ENCODE measurements at regions not wholly inside any gene's neighbourhood (a gene's known extent, or its start where the extent isn't known, plus 50 kb on each side); places are given as distances from the start of the nearest gene placed in this dataset.

DNA sequence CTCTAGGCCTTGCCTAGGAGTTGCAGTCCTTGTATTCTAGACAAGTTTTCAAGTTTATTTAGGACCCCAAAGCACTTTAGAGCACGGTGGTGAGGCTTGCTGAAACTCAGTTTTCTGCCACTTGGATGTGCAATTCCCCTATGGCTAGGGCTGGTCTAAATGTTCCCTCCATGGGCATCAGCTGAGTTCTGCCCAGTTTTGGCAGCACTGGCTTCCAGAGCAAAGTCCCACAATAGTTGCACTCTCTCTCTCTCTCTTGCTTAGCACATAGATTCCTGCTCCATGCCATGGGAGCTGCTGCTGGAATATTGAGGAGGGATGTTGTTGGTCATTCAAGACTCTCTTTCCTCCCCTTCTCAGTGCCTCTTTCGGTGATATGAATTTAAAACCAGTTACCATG lies 760.2 kb upstream of the SLC39A10 start:
- no peaks in the 10 kb centered on the region for H3K4me1 Mint-ChIP-seq
- TF ChIP-seq, protein P1, sequence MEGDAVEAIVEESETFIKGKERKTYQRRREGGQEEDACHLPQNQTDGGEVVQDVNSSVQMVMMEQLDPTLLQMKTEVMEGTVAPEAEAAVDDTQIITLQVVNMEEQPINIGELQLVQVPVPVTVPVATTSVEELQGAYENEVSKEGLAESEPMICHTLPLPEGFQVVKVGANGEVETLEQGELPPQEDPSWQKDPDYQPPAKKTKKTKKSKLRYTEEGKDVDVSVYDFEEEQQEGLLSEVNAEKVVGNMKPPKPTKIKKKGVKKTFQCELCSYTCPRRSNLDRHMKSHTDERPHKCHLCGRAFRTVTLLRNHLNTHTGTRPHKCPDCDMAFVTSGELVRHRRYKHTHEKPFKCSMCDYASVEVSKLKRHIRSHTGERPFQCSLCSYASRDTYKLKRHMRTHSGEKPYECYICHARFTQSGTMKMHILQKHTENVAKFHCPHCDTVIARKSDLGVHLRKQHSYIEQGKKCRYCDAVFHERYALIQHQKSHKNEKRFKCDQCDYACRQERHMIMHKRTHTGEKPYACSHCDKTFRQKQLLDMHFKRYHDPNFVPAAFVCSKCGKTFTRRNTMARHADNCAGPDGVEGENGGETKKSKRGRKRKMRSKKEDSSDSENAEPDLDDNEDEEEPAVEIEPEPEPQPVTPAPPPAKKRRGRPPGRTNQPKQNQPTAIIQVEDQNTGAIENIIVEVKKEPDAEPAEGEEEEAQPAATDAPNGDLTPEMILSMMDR (IDR thresholded peaks at IDR 0.05) = no peak
- TF ChIP-seq EZH2 (IDR thresholded peaks at IDR 0.05; ENCODE audit: borderline replicate concordance, insufficient read depth, low read depth, low read length, poor library complexity, severe bottlenecking) = no peak
- no peaks in the 10 kb centered on the region for H3K27me3 ChIP-seq (replicated peaks in 1 of 4; ENCODE audit: control extremely low read depth in 1 of 4, control insufficient read depth in 3 of 4, insufficient read depth in 4 of 4, low read length in 3 of 4)
- H3K27ac Mint-ChIP-seq = no peak overlapping the region
- H3K4me3 ChIP-seq (ENCODE audit: control extremely low read depth in 1 of 5, extremely low read depth in 1 of 5, insufficient read depth in 1 of 5, low read depth in 2 of 5, low read length in 4 of 5) = no peak overlapping the region
- H3K27me3 Mint-ChIP-seq = no peaks in the 10 kb centered on the region
- intact Hi-C loops (cut with micrococcal nuclease) = no loop called here
- no peak overlapping the region for H3K4me3 Mint-ChIP-seq
- H3K79me2 ChIP-seq (ENCODE audit: control insufficient read depth, insufficient read depth, low read length) = no peaks in the 10 kb centered on the region
- no peak for ATAC-seq (ENCODE audit: low read depth)
- H3K4me1 ChIP-seq (ENCODE audit: control insufficient read depth in 2 of 2, insufficient read depth in 2 of 2, low read length in 2 of 2) = no peaks in the 10 kb centered on the region
- no peaks in the 10 kb centered on the region for H3K9me3 Mint-ChIP-seq (ENCODE audit: insufficient read depth)
- H2AFZ ChIP-seq (ENCODE audit: insufficient read depth, low read depth, low read length, poor library complexity, severe bottlenecking) = no peak overlapping the region
- no peak overlapping the region for H3K4me2 ChIP-seq (replicated peaks; ENCODE audit: low read depth, low read length, poor library complexity, severe bottlenecking)
- WGBS (ENCODE audit: insufficient coverage) = 76% methylated on average over 1 of the region's 2 CpGs
- no peak overlapping the region for H3K27ac ChIP-seq (ENCODE audit: low read length in 2 of 2)
- no peaks in the 10 kb centered on the region for H3K9me3 ChIP-seq (ENCODE audit: control extremely low read depth in 1 of 3, control insufficient read depth in 2 of 3, insufficient read depth in 1 of 3, low read length in 2 of 3)
- H4K20me1 ChIP-seq (ENCODE audit: control insufficient read depth, insufficient read depth, low read length, poor library complexity, severe bottlenecking) = no peaks in the 10 kb centered on the region
- no peak for DNase-seq
- H3K9ac ChIP-seq (ENCODE audit: low read length) = no peak overlapping the region
- ChIA-PET CTCF (no interaction called here), POLR2A (no interaction called here)
- no peaks in the 10 kb centered on the region for H3K36me3 ChIP-seq (replicated peaks in 1 of 2; ENCODE audit: control extremely low read depth in 1 of 2, control insufficient read depth in 1 of 2, extremely low read depth in 1 of 2, insufficient read depth in 2 of 2, low read length in 1 of 2)

DNA sequence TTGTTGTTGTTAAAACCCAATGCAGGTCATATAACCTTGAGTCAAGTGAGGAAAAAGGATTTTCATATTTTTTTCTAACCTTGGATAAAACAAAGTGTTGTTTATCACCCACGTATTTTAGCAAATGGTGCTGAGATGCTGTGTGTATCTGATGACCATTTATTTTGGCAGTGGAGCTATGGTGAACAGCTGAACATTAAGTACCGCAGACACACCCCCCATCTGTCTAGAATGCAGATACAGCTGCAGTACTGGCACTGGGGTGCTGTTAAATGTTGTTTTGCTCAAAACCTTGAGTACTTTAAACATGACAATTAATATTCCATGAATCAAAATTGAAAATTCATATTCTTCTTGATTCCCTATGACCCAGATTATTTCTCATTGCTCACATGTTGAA lies 773.3 kb upstream of the SLC39A10 start:
- no peak for ATAC-seq (ENCODE audit: low read depth)
- Histone ChIP-seq H3K9me3 (ENCODE audit: control extremely low read depth in 1 of 3, control insufficient read depth in 2 of 3, insufficient read depth in 1 of 3, low read length in 2 of 3) (no peaks in the 10 kb centered on the region), H3K79me2 (ENCODE audit: control insufficient read depth, insufficient read depth, low read length) (no peaks in the 10 kb centered on the region), H3K4me3 (ENCODE audit: control extremely low read depth in 1 of 5, extremely low read depth in 1 of 5, insufficient read depth in 1 of 5, low read depth in 2 of 5, low read length in 4 of 5) (no peak overlapping the region), H3K4me2 (replicated peaks; ENCODE audit: low read depth, low read length, poor library complexity, severe bottlenecking) (no peak overlapping the region), H4K20me1 (ENCODE audit: control insufficient read depth, insufficient read depth, low read length, poor library complexity, severe bottlenecking) (no peaks in the 10 kb centered on the region), H2AFZ (ENCODE audit: insufficient read depth, low read depth, low read length, poor library complexity, severe bottlenecking) (no peak overlapping the region), H3K4me1 (ENCODE audit: control insufficient read depth in 2 of 2, insufficient read depth in 2 of 2, low read length in 2 of 2) (no peaks in the 10 kb centered on the region), H3K9ac (ENCODE audit: low read length) (no peak overlapping the region), H3K36me3 (replicated peaks in 1 of 2; ENCODE audit: control extremely low read depth in 1 of 2, control insufficient read depth in 1 of 2, extremely low read depth in 1 of 2, insufficient read depth in 2 of 2, low read length in 1 of 2) (no peaks in the 10 kb centered on the region), H3K27me3 (replicated peaks in 1 of 4; ENCODE audit: control extremely low read depth in 1 of 4, control insufficient read depth in 3 of 4, insufficient read depth in 4 of 4, low read length in 3 of 4) (no peaks in the 10 kb centered on the region), H3K27ac (ENCODE audit: low read length in 2 of 2) (no peak overlapping the region)
- ChIA-PET CTCF (no interaction called here), POLR2A (no interaction called here)
- no peak overlapping the region for H3K27ac Mint-ChIP-seq
- H3K4me1 Mint-ChIP-seq = no peaks in the 10 kb centered on the region
- intact Hi-C loops (cut with micrococcal nuclease) = no loop called here
- DNase-seq = no peak
- WGBS (ENCODE audit: insufficient coverage) = no CpG with 5 or more reads among the region's 2 CpGs
- H3K27me3 Mint-ChIP-seq = no peaks in the 10 kb centered on the region
- TF ChIP-seq EZH2 (IDR thresholded peaks at IDR 0.05; ENCODE audit: borderline replicate concordance, insufficient read depth, low read depth, low read length, poor library complexity, severe bottlenecking) = no peak
- TF ChIP-seq, protein P1 (IDR thresholded peaks at IDR 0.05) = no peak
- H3K4me3 Mint-ChIP-seq = no peak overlapping the region
- no peaks in the 10 kb centered on the region for H3K9me3 Mint-ChIP-seq (ENCODE audit: insufficient read depth)

All from B cell (primary cell).